ENCODE measurements at regions not wholly inside any gene's neighbourhood (a gene's known extent, or its start where the extent isn't known, plus 50 kb on each side); places are given as distances from the start of the nearest gene placed in this dataset.

- H3K27ac Mint-ChIP-seq, result no peak overlapping the region
- H3K79me2 ChIP-seq (ENCODE audit: insufficient read depth, low read length), result no peaks in the 10 kb centered on the region
- no peaks in the 10 kb centered on the region for H4K20me1 ChIP-seq (ENCODE audit: insufficient read depth, low read length)
- no peaks in the 10 kb centered on the region for H3K36me3 Mint-ChIP-seq
- no peak for DNase-seq
- H3K27me3 Mint-ChIP-seq (ENCODE audit: low read depth in 3 of 3), result peaks cover 0 to 2% (median 0%) of the 10 kb centered on the region in 3 donors
- H3K27me3 ChIP-seq (ENCODE audit: control insufficient read depth in 2 of 2, insufficient read depth in 2 of 2, low read length in 2 of 2), result no peaks in the 10 kb centered on the region
- no peaks in the 10 kb centered on the region for H3K4me1 Mint-ChIP-seq
- H3K4me2 ChIP-seq (replicated peaks; ENCODE audit: extremely low read depth, low read length, poor library complexity, severe bottlenecking), result no peak overlapping the region
- H3K27ac ChIP-seq (ENCODE audit: low read depth in 1 of 2, low read length in 2 of 2), result no peak overlapping the region
- no CpG with 5 or more reads among the region's 1 CpG for WGBS (ENCODE audit: insufficient coverage)
- H3K4me1 ChIP-seq (ENCODE audit: control insufficient read depth in 1 of 2, insufficient read depth in 2 of 2, low read length in 2 of 2), result no peaks in the 10 kb centered on the region
- H2AFZ ChIP-seq (ENCODE audit: insufficient read depth, low read depth, low read length, poor library complexity, severe bottlenecking), result no peak overlapping the region
- no peaks in the 10 kb centered on the region for H3K36me3 ChIP-seq (replicated peaks in 1 of 2; ENCODE audit: control insufficient read depth in 1 of 2, insufficient read depth in 2 of 2, low read length in 2 of 2)
- H3K9ac ChIP-seq (ENCODE audit: insufficient read depth, low read length, poor library complexity, severe bottlenecking), result no peak overlapping the region
- H3K4me3 ChIP-seq (replicated peaks in 1 of 3; ENCODE audit: low read depth in 2 of 3, low read length in 3 of 3), result no peak overlapping the region
- no peak overlapping the region for H3K4me3 Mint-ChIP-seq
- TF ChIP-seq CTCF (IDR thresholded peaks at IDR 0.05), result no peak
- peaks cover 0 to 4% of the 10 kb centered on the region in 2 donors for H3K9me3 ChIP-seq (replicated peaks in 1 of 2; ENCODE audit: control insufficient read depth in 1 of 2, insufficient read depth in 1 of 2, low read length in 2 of 2)
- H3K9me3 Mint-ChIP-seq, result peaks cover 0 to 11% (median under 1%) of the 10 kb centered on the region in 7 donors
- intact Hi-C loops (cut with micrococcal nuclease), result no loop called here
Measured at GRCh38 chr12:58167622-58168021, 226.3 kb downstream of the ATP23 start.

DNA sequence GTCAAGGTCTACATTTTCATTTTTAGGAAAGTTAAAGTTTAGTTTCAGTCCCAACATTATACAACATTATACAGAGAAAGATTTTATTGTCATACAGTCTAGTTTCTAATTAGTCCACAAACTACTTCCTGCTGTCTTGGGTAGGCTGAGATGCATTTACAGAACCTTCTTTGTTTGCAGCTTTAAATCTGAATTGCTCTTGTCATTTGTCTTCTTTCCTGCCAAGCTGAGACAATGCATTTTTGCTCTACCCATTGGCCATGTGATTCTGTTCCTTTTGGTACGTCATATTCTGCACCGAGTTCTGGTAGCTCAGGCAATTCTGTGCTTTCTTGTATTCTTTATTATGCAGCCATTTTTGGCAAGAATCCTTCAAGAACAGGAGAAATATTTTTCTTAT is 228.5 kb downstream of the ATP23 start:
- TF ChIP-seq CTCF (IDR thresholded peaks at IDR 0.05), result no peak
- Histone ChIP-seq H3K9me3 (replicated peaks in 1 of 2; ENCODE audit: control insufficient read depth in 1 of 2, insufficient read depth in 1 of 2, low read length in 2 of 2) (peaks cover 0 to 4% of the 10 kb centered on the region in 2 donors), H3K4me1 (ENCODE audit: control insufficient read depth in 1 of 2, insufficient read depth in 2 of 2, low read length in 2 of 2) (no peaks in the 10 kb centered on the region), H3K4me2 (replicated peaks; ENCODE audit: extremely low read depth, low read length, poor library complexity, severe bottlenecking) (no peak overlapping the region), H3K79me2 (ENCODE audit: insufficient read depth, low read length) (no peaks in the 10 kb centered on the region), H4K20me1 (ENCODE audit: insufficient read depth, low read length) (no peaks in the 10 kb centered on the region), H3K4me3 (replicated peaks in 1 of 3; ENCODE audit: low read depth in 2 of 3, low read length in 3 of 3) (no peak overlapping the region), H3K36me3 (replicated peaks in 1 of 2; ENCODE audit: control insufficient read depth in 1 of 2, insufficient read depth in 2 of 2, low read length in 2 of 2) (no peaks in the 10 kb centered on the region), H2AFZ (ENCODE audit: insufficient read depth, low read depth, low read length, poor library complexity, severe bottlenecking) (no peak overlapping the region), H3K27ac (ENCODE audit: low read depth in 1 of 2, low read length in 2 of 2) (no peak overlapping the region), H3K9ac (ENCODE audit: insufficient read depth, low read length, poor library complexity, severe bottlenecking) (no peak overlapping the region), H3K27me3 (ENCODE audit: control insufficient read depth in 2 of 2, insufficient read depth in 2 of 2, low read length in 2 of 2) (no peaks in the 10 kb centered on the region)
- H3K27me3 Mint-ChIP-seq (ENCODE audit: low read depth in 3 of 3), result peaks cover 0 to 2% (median 1%) of the 10 kb centered on the region in 3 donors
- no peaks in the 10 kb centered on the region for H3K4me1 Mint-ChIP-seq
- intact Hi-C loops (cut with micrococcal nuclease), result no loop called here
- no peak for DNase-seq
- H3K27ac Mint-ChIP-seq, result no peak overlapping the region
- H3K9me3 Mint-ChIP-seq, result peaks cover 0 to 11% (median 3%) of the 10 kb centered on the region in 7 donors
- 90% methylated on average over 2 of the region's 2 CpGs for WGBS (ENCODE audit: insufficient coverage)
- H3K36me3 Mint-ChIP-seq, result no peaks in the 10 kb centered on the region
- no peak overlapping the region for H3K4me3 Mint-ChIP-seq

Data from CD14-positive monocyte (primary cell).